ENCODE measurements at regions not wholly inside any gene's neighbourhood (a gene's known extent, or its start where the extent isn't known, plus 50 kb on each side); places are given as distances from the start of the nearest gene placed in this dataset.

GRCh38 chr13:33697926-33698325 lies 120.0 kb upstream of the RFC3 start:
- Histone ChIP-seq H2BK5ac (ENCODE audit: low read depth, low read length, poor library complexity, severe bottlenecking) (no peak overlapping the region), H4K91ac (ENCODE audit: insufficient read depth, low read depth, low read length) (no peak overlapping the region), H2AK9ac (replicated peaks; ENCODE audit: low read depth, low read length, poor library complexity) (no peak overlapping the region), H2BK20ac (ENCODE audit: low read depth, low read length) (no peak overlapping the region), H2AFZ (replicated peaks; ENCODE audit: low read length, poor library complexity) (no peak overlapping the region), H3K27ac (ENCODE audit: insufficient read depth, low read length) (no peak overlapping the region), H3K14ac (replicated peaks; ENCODE audit: low read depth, low read length) (no peak overlapping the region; the same call in 1 of the 2 replicates), H3K56ac (ENCODE audit: extremely low read depth, insufficient read depth, low read length) (no peak overlapping the region), H3K4me3 (ENCODE audit: insufficient read depth, low read depth, low read length) (no peak overlapping the region), H2BK120ac (ENCODE audit: low read depth, low read length) (no peak overlapping the region), H3K4ac (ENCODE audit: low read depth, low read length) (no peak overlapping the region), H3K9me3 (ENCODE audit: control insufficient read depth, insufficient read depth, low read length) (no peaks in the 10 kb centered on the region), H3K27me3 (ENCODE audit: control insufficient read depth, insufficient read depth, low read length) (peaks cover 2% of the 10 kb centered on the region; the same call in 1 of the 2 replicates), H4K5ac (ENCODE audit: low read depth, low read length) (no peak overlapping the region), H3K9me1 (ENCODE audit: insufficient read depth, low read length) (no peaks in the 10 kb centered on the region), H3K4me1 (ENCODE audit: control insufficient read depth, insufficient read depth, low read length) (no peaks in the 10 kb centered on the region), H3K4me2 (ENCODE audit: low read depth, low read length) (no peak overlapping the region), H3K23ac (ENCODE audit: low read depth, low read length) (peak overlapping the region; percentile 63; the same call in 1 of the 2 replicates), H2BK15ac (ENCODE audit: low read depth, low read length) (no peak overlapping the region), H3K36me3 (ENCODE audit: control insufficient read depth, insufficient read depth, low read length) (no peaks in the 10 kb centered on the region), H3K9ac (ENCODE audit: low read depth, low read length) (no peak overlapping the region), H2AK5ac (ENCODE audit: low read depth, low read length) (no peak overlapping the region), H4K8ac (ENCODE audit: low read depth in 2 of 2, low read length in 2 of 2) (no peak overlapping the region), H4K20me1 (ENCODE audit: insufficient read depth, low read length) (no peaks in the 10 kb centered on the region), H3K79me1 (ENCODE audit: low read depth in 1 of 2, low read length in 2 of 2) (no peaks in the 10 kb centered on the region), H3K18ac (ENCODE audit: low read depth, low read length) (no peak overlapping the region)
- dilution Hi-C loops (cut with HindIII; ENCODE audit: low sequenced_read_pairs, unreplicated experiment): no loop called here
- in situ Hi-C loops (cut with MboI; ENCODE audit: low sequenced_read_pairs): no loop called here
- DNase-seq: no peak
- BruUV-seq (replicated peaks): no TSS peak
- intact Hi-C loops (cut with micrococcal nuclease): loop anchor here (1.0 kb wide), 1 partner anchor 13 kb away; no protein-coding TSS in a partner anchor
- TF ChIP-seq, protein P1, sequence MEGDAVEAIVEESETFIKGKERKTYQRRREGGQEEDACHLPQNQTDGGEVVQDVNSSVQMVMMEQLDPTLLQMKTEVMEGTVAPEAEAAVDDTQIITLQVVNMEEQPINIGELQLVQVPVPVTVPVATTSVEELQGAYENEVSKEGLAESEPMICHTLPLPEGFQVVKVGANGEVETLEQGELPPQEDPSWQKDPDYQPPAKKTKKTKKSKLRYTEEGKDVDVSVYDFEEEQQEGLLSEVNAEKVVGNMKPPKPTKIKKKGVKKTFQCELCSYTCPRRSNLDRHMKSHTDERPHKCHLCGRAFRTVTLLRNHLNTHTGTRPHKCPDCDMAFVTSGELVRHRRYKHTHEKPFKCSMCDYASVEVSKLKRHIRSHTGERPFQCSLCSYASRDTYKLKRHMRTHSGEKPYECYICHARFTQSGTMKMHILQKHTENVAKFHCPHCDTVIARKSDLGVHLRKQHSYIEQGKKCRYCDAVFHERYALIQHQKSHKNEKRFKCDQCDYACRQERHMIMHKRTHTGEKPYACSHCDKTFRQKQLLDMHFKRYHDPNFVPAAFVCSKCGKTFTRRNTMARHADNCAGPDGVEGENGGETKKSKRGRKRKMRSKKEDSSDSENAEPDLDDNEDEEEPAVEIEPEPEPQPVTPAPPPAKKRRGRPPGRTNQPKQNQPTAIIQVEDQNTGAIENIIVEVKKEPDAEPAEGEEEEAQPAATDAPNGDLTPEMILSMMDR (conservative IDR thresholded peaks at IDR 0.05; ENCODE audit: low read depth, low read length): no peak
- TF ChIP-seq RCOR1 (IDR thresholded peaks at IDR 0.05; ENCODE audit: insufficient replicate concordance, low read length) (no peak), CEBPB (IDR thresholded peaks at IDR 0.05; ENCODE audit: low read depth, low read length) (no peak), FOS (IDR thresholded peaks at IDR 0.05; ENCODE audit: low read depth, low read length) (no peak), MXI1 (IDR thresholded peaks at IDR 0.05; ENCODE audit: borderline replicate concordance, low read depth, low read length) (no peak)
- no CpG with 5 or more reads among the region's 1 CpG for WGBS, 2 experiments (ENCODE audit: extremely low coverage in 2 of 2, insufficient read length in 1 of 2)
- ChIA-PET POLR2A (ENCODE audit: unreplicated experiment) (no interaction called here), CTCF (no interaction called here)
- no peak for ATAC-seq (ENCODE audit: low read depth)

Data from IMR-90 (cell line).